ENCODE measurements at regions not wholly inside any gene's neighbourhood (a gene's known extent, or its start where the extent isn't known, plus 50 kb on each side); places are given as distances from the start of the nearest gene placed in this dataset.

- Mint-ChIP-seq H3K4me3 (no peak overlapping the region), H3K36me3 (no peaks in the 10 kb centered on the region), H3K4me1 (peaks cover 20% of the 10 kb centered on the region), H3K27ac (no peak overlapping the region), H3K9me3 (peaks cover 3% of the 10 kb centered on the region)
- DNase-seq (ENCODE audit: low spot score in 2 of 2): no peak
- no peak for ATAC-seq
Measured at GRCh38 chr2:195501746-195502145, 155.3 kb upstream of the SLC39A10 start.

- no peak for ATAC-seq
- DNase-seq (ENCODE audit: low spot score in 2 of 2): no peak
- Mint-ChIP-seq H3K4me3 (no peak overlapping the region), H3K4me1 (peaks cover 20% of the 10 kb centered on the region), H3K27ac (no peak overlapping the region), H3K36me3 (no peaks in the 10 kb centered on the region), H3K9me3 (peaks cover 3% of the 10 kb centered on the region)
Measured at GRCh38 chr2:195500879-195501278, 156.1 kb upstream of the SLC39A10 start.

GRCh38 chr2:195498839-195499490 lies 158.1 kb upstream of the SLC39A10 start:
- DNase-seq (ENCODE audit: low spot score in 2 of 2): no peak
- no peak for ATAC-seq
- no peak overlapping the region for H3K27ac Mint-ChIP-seq
- no peaks in the 10 kb centered on the region for H3K36me3 Mint-ChIP-seq
- no peak overlapping the region for H3K4me3 Mint-ChIP-seq
- H3K4me1 Mint-ChIP-seq: peaks cover 11% of the 10 kb centered on the region
- no peaks in the 10 kb centered on the region for H3K9me3 Mint-ChIP-seq

GRCh38 chr2:195498176-195498575 lies 158.8 kb upstream of the SLC39A10 start:
- H3K9me3 Mint-ChIP-seq: no peaks in the 10 kb centered on the region
- ATAC-seq (peak; percentile 55), DNase-seq (ENCODE audit: low spot score in 2 of 2) (peak in 1 of 2 donors; percentile 11)
- no peak overlapping the region for H3K4me3 Mint-ChIP-seq
- no peak overlapping the region for H3K27ac Mint-ChIP-seq
- peaks cover 10% of the 10 kb centered on the region for H3K4me1 Mint-ChIP-seq
- H3K36me3 Mint-ChIP-seq: no peaks in the 10 kb centered on the region

- no peak for ATAC-seq
- peak overlapping the region; percentile 23 for H3K27ac Mint-ChIP-seq
- H3K9me3 Mint-ChIP-seq: no peaks in the 10 kb centered on the region
- peaks cover 5% of the 10 kb centered on the region for H3K4me1 Mint-ChIP-seq
- H3K4me3 Mint-ChIP-seq: no peak overlapping the region
- no peaks in the 10 kb centered on the region for H3K36me3 Mint-ChIP-seq
- no peak for DNase-seq (ENCODE audit: low spot score in 2 of 2)
Measured at GRCh38 chr2:195496991-195497390, 160.0 kb upstream of the SLC39A10 start.

- Mint-ChIP-seq H3K9me3 (no peaks in the 10 kb centered on the region), H3K4me1 (peaks cover 5% of the 10 kb centered on the region), H3K4me3 (no peak overlapping the region), H3K36me3 (no peaks in the 10 kb centered on the region), H3K27ac (no peak overlapping the region)
- ATAC-seq: no peak
- no peak for DNase-seq (ENCODE audit: low spot score in 2 of 2)
Measured at GRCh38 chr2:195495966-195496365, 161.1 kb upstream of the SLC39A10 start.

GRCh38 chr2:195495351-195495750 lies 161.7 kb upstream of the SLC39A10 start:
- no peak for DNase-seq (ENCODE audit: low spot score in 2 of 2)
- H3K36me3 Mint-ChIP-seq: no peaks in the 10 kb centered on the region
- no peak overlapping the region for H3K4me3 Mint-ChIP-seq
- no peak for ATAC-seq
- H3K27ac Mint-ChIP-seq: no peak overlapping the region
- H3K9me3 Mint-ChIP-seq: no peaks in the 10 kb centered on the region
- H3K4me1 Mint-ChIP-seq: peaks cover 5% of the 10 kb centered on the region

GRCh38 chr2:195494451-195494850 lies 162.6 kb upstream of the SLC39A10 start:
- DNase-seq (ENCODE audit: low spot score in 2 of 2) (no peak), ATAC-seq (no peak)
- Mint-ChIP-seq H3K27ac (no peak overlapping the region), H3K36me3 (no peaks in the 10 kb centered on the region), H3K4me3 (no peak overlapping the region), H3K4me1 (peaks cover 5% of the 10 kb centered on the region), H3K9me3 (no peaks in the 10 kb centered on the region)

GRCh38 chr2:195493416-195493815 lies 163.6 kb upstream of the SLC39A10 start:
- H3K27ac Mint-ChIP-seq: no peak overlapping the region
- H3K4me1 Mint-ChIP-seq: peaks cover 5% of the 10 kb centered on the region
- ATAC-seq: no peak
- H3K4me3 Mint-ChIP-seq: no peak overlapping the region
- no peaks in the 10 kb centered on the region for H3K9me3 Mint-ChIP-seq
- DNase-seq (ENCODE audit: low spot score in 2 of 2): no peak
- H3K36me3 Mint-ChIP-seq: no peaks in the 10 kb centered on the region

- H3K9me3 Mint-ChIP-seq: no peaks in the 10 kb centered on the region
- no peak for DNase-seq (ENCODE audit: low spot score in 2 of 2)
- peaks cover 6% of the 10 kb centered on the region for H3K4me1 Mint-ChIP-seq
- H3K36me3 Mint-ChIP-seq: no peaks in the 10 kb centered on the region
- H3K4me3 Mint-ChIP-seq: no peak overlapping the region
- H3K27ac Mint-ChIP-seq: no peak overlapping the region
- ATAC-seq: no peak
Measured at GRCh38 chr2:195490319-195490718, 166.7 kb upstream of the SLC39A10 start.

- Mint-ChIP-seq H3K36me3 (no peaks in the 10 kb centered on the region), H3K9me3 (no peaks in the 10 kb centered on the region), H3K27ac (no peak overlapping the region), H3K4me1 (peaks cover 11% of the 10 kb centered on the region), H3K4me3 (no peak overlapping the region)
- no peak for ATAC-seq
- no peak for DNase-seq (ENCODE audit: low spot score in 2 of 2)
Measured at GRCh38 chr2:195489101-195489500, 167.9 kb upstream of the SLC39A10 start.

GRCh38 chr2:195488567-195488966 lies 168.5 kb upstream of the SLC39A10 start:
- Mint-ChIP-seq H3K4me3 (no peak overlapping the region), H3K4me1 (peaks cover 11% of the 10 kb centered on the region), H3K36me3 (no peaks in the 10 kb centered on the region), H3K9me3 (no peaks in the 10 kb centered on the region), H3K27ac (no peak overlapping the region)
- DNase-seq (ENCODE audit: low spot score in 2 of 2): no peak
- ATAC-seq: peak; percentile 38

GRCh38 chr2:195486987-195487644 lies 169.9 kb upstream of the SLC39A10 start:
- H3K36me3 Mint-ChIP-seq: no peaks in the 10 kb centered on the region
- no peaks in the 10 kb centered on the region for H3K9me3 Mint-ChIP-seq
- DNase-seq (ENCODE audit: low spot score in 2 of 2) (no peak), ATAC-seq (peak; percentile 85)
- H3K27ac Mint-ChIP-seq: no peak overlapping the region
- peak overlapping the region; percentile 17 for H3K4me3 Mint-ChIP-seq
- peaks cover 11% of the 10 kb centered on the region for H3K4me1 Mint-ChIP-seq

GRCh38 chr2:195486520-195486919 lies 170.5 kb upstream of the SLC39A10 start:
- peak; percentile 81 for ATAC-seq

GRCh38 chr2:195482010-195482409 lies 175.0 kb upstream of the SLC39A10 start:
- Mint-ChIP-seq H3K4me1 (peaks cover 21% of the 10 kb centered on the region), H3K9me3 (no peaks in the 10 kb centered on the region), H3K4me3 (no peak overlapping the region), H3K36me3 (no peaks in the 10 kb centered on the region), H3K27ac (no peak overlapping the region)
- DNase-seq (ENCODE audit: low spot score in 2 of 2) (no peak), ATAC-seq (no peak)

More at GRCh38 chr2:195486520-195486919, 170.5 kb upstream of the SLC39A10 start:
- Mint-ChIP-seq H3K4me3 (peak overlapping the region; percentile 17), H3K4me1 (peaks cover 11% of the 10 kb centered on the region), H3K27ac (no peak overlapping the region), H3K9me3 (no peaks in the 10 kb centered on the region), H3K36me3 (no peaks in the 10 kb centered on the region)
- DNase-seq (ENCODE audit: low spot score in 2 of 2): no peak

- no peak for DNase-seq (ENCODE audit: low spot score in 2 of 2)
- Mint-ChIP-seq H3K36me3 (no peaks in the 10 kb centered on the region), H3K9me3 (no peaks in the 10 kb centered on the region), H3K4me1 (peaks cover 18% of the 10 kb centered on the region), H3K27ac (no peak overlapping the region), H3K4me3 (no peak overlapping the region)
- no peak for ATAC-seq
Measured at GRCh38 chr2:195480121-195480520, 176.9 kb upstream of the SLC39A10 start.
